ENCODE measurements at regions not wholly inside any gene's neighbourhood (a gene's known extent, or its start where the extent isn't known, plus 50 kb on each side); places are given as distances from the start of the nearest gene placed in this dataset.

DNA sequence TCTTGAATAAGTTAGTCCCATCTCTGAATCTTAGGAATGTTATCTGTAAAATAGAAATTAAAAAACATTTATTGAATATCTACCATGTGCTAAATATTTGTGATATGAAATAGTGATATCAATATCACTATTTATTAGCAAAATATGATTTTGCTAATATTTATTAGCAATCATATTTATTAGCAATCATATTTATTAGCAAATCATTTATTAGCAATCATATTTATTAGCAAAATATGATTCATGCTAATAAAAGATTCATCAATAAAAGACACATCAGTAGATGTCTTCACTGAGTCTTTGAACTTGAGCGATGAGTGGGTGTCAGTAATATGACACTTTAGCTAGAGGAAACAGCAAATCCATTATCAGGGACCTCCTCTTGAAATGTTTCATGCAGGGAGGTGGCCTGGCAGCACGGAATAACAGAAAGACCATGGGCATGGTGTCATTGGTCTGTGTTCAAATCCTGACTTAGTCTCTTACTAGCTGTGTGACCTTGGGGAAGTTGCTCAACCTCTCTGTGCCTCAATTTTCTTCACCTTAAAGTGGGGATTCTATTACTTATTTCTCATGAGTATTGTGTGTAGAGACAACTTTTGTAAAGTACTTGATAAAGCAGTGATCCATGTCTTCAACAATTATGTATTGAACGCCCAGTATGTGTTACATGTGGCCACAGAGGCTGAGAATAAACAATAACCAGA lies 456.2 kb upstream of the MEX3C start:
- TF ChIP-seq SP1 (IDR thresholded peaks at IDR 0.05) (no peak), BHLHE40 (IDR thresholded peaks at IDR 0.05; ENCODE audit: borderline replicate concordance) (no peak), ARNT (IDR thresholded peaks at IDR 0.05) (no peak), FOXK2 (IDR thresholded peaks at IDR 0.05) (no peak), L3MBTL2 (conservative IDR thresholded peaks at IDR 0.05) (no peak), HDGF (IDR thresholded peaks at IDR 0.05; ENCODE audit: borderline replicate concordance) (no peak), LEF1 (IDR thresholded peaks at IDR 0.05; ENCODE audit: borderline replicate concordance) (no peak), NFRKB (IDR thresholded peaks at IDR 0.05) (no peak), TARDBP (IDR thresholded peaks at IDR 0.05) (no peak), FOXM1 (IDR thresholded peaks at IDR 0.05; ENCODE audit: borderline replicate concordance) (no peak)
